NB4 (cell line): ENCODE measurements at regions not wholly inside any gene's neighbourhood (a gene's known extent, or its start where the extent isn't known, plus 50 kb on each side); places are given as distances from the start of the nearest gene placed in this dataset.

ENCODE experiments used
- MYC ChIP-seq: IDR thresholded peaks from 2 replicates; pipeline ENCODE4 v1.6.1; 2011; ENCODE audit warnings: low read depth, low read length
- POLR2A ChIP-seq: IDR thresholded peaks from 2 replicates; pipeline ENCODE4 v1.6.1; 2011; ENCODE audit warnings: mild to moderate bottlenecking; ENCODE audit not compliant: insufficient read length; ENCODE audit errors: extremely low read depth
- TF ChIP-seq, protein P1 (sequence below): IDR thresholded peaks from one replicate; pipeline ENCODE4 v1.5.1; 2012; ENCODE audit warnings: low read depth, low read length
- TF ChIP-seq, protein P2 (sequence below): IDR thresholded peaks from 2 replicates; pipeline ENCODE4 v1.6.1; 2011; ENCODE audit warnings: low read depth, low read length

DNA sequence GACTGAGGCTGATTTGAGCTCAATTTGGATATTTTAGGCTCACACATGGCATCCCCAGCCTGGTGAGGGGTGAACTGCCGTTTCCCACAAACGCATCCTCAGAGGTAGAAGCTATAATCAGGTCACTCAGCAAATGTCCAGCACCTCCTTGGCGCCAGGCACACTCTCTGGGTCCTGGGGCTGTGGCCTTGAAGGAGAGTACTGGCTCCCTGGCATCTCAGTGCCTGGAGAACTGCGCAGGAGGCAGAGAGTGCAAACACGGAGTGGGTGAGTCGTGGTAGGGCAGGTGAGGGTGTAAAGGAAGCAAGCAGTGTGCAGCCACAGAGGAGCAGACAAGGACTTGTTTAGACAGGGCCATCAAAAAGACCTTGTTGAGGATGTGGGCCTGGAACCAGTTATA, 224.0 kb upstream of the ZNF32 start:
- TF ChIP-seq, protein P1, sequence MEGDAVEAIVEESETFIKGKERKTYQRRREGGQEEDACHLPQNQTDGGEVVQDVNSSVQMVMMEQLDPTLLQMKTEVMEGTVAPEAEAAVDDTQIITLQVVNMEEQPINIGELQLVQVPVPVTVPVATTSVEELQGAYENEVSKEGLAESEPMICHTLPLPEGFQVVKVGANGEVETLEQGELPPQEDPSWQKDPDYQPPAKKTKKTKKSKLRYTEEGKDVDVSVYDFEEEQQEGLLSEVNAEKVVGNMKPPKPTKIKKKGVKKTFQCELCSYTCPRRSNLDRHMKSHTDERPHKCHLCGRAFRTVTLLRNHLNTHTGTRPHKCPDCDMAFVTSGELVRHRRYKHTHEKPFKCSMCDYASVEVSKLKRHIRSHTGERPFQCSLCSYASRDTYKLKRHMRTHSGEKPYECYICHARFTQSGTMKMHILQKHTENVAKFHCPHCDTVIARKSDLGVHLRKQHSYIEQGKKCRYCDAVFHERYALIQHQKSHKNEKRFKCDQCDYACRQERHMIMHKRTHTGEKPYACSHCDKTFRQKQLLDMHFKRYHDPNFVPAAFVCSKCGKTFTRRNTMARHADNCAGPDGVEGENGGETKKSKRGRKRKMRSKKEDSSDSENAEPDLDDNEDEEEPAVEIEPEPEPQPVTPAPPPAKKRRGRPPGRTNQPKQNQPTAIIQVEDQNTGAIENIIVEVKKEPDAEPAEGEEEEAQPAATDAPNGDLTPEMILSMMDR = no peak
- TF ChIP-seq, protein P2, sequence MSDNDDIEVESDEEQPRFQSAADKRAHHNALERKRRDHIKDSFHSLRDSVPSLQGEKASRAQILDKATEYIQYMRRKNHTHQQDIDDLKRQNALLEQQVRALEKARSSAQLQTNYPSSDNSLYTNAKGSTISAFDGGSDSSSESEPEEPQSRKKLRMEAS = no peak
- no peak for TF ChIP-seq POLR2A
- no peak for TF ChIP-seq MYC
